Smooth muscle cell (in vitro differentiated cells): ENCODE measurements at regions not wholly inside any gene's neighbourhood (a gene's known extent, or its start where the extent isn't known, plus 50 kb on each side); places are given as distances from the start of the nearest gene placed in this dataset.

Source experiments
- DNase-seq: peaks from one replicate; lab custom pipeline; 2025; ENCODE audit not compliant: unreplicated experiment; lab: John Stamatoyannopoulos, UW
- H2AFZ ChIP-seq: fragments of 200-600 bp; sonication (generic); 2 replicates; pipeline ENCODE4 v1.6.0; 2016; ENCODE audit warnings: antibody characterized with exemption, low read depth, mild to moderate bottlenecking
- H3F3A ChIP-seq: fragments of 200-600 bp; sonication (generic); 2 replicates; pipeline ENCODE4 v1.6.0; 2017; ENCODE audit warnings: antibody characterized with exemption, low read depth
- H3K27ac ChIP-seq: fragments of 200-600 bp; sonication (generic); 2 replicates; pipeline ENCODE4 v1.5.1; 2016; ENCODE audit warnings: low read depth, mild to moderate bottlenecking
- H3K27me3 ChIP-seq: fragments of 200-600 bp; sonication (generic); 2 replicates; pipeline ENCODE4 v1.6.1; 2016; ENCODE audit warnings: low read depth, mild to moderate bottlenecking
- H3K36me3 ChIP-seq: fragments of 200-600 bp; sonication (generic); 2 replicates; pipeline ENCODE4 v1.5.1; 2016; ENCODE audit warnings: low read depth
- H3K4me1 ChIP-seq: fragments of 200-600 bp; sonication (generic); 2 replicates; pipeline ENCODE4 v1.5.1; 2016; ENCODE audit warnings: low read depth
- H3K4me2 ChIP-seq: fragments of 200-600 bp; sonication (generic); 2 replicates; pipeline ENCODE4 v1.6.0; 2016; ENCODE audit warnings: mild to moderate bottlenecking
- H3K4me3 ChIP-seq: fragments of 200-600 bp; sonication (generic); 2 replicates; pipeline ENCODE4 v1.5.1; 2016; ENCODE audit warnings: mild to moderate bottlenecking
- H3K79me2 ChIP-seq: fragments of 200-600 bp; sonication (generic); 2 replicates; pipeline ENCODE4 v1.6.0; 2016; ENCODE audit warnings: low read depth, mild to moderate bottlenecking
- H3K9ac ChIP-seq: fragments of 200-600 bp; sonication (generic); 2 replicates; pipeline ENCODE4 v1.6.0; 2016; ENCODE audit warnings: low read depth
- H3K9me3 ChIP-seq: fragments of 200-600 bp; sonication (generic); replicated peaks from 2 replicates; pipeline ENCODE4 v1.5.1; 2016; ENCODE audit warnings: low read depth
- H4K20me1 ChIP-seq: fragments of 200-600 bp; sonication (generic); 2 replicates; pipeline ENCODE4 v1.6.0; 2016; ENCODE audit warnings: low read depth
- WGBS: methylation state at CpG from one replicate; pipeline ENCODE4 v1.1.7; 2016; ENCODE audit warnings: low lambda C conversion rate; 5-methylcytosine and 5-hydroxymethylcytosine counted together
- TF ChIP-seq, protein P1 (sequence below): fragments of 200-600 bp; sonication (generic); IDR thresholded peaks from 2 replicates; pipeline ENCODE4 v1.5.1; 2017; ENCODE audit warnings: borderline replicate concordance, mild to moderate bottlenecking, antibody characterized with exemption; ENCODE audit not compliant: insufficient read depth, poor library complexity, severe bottlenecking

- no peaks in the 10 kb centered on the region for H3F3A ChIP-seq
- no peak overlapping the region for H2AFZ ChIP-seq
- WGBS = 84% methylated on average over 2 of the region's 2 CpGs
- no peak overlapping the region for H3K4me2 ChIP-seq
- H3K27ac ChIP-seq = no peak overlapping the region
- H3K9me3 ChIP-seq = no peaks in the 10 kb centered on the region
- H3K4me3 ChIP-seq = no peak overlapping the region
- H3K4me1 ChIP-seq = no peaks in the 10 kb centered on the region
- H3K36me3 ChIP-seq = no peaks in the 10 kb centered on the region
- TF ChIP-seq, protein P1, sequence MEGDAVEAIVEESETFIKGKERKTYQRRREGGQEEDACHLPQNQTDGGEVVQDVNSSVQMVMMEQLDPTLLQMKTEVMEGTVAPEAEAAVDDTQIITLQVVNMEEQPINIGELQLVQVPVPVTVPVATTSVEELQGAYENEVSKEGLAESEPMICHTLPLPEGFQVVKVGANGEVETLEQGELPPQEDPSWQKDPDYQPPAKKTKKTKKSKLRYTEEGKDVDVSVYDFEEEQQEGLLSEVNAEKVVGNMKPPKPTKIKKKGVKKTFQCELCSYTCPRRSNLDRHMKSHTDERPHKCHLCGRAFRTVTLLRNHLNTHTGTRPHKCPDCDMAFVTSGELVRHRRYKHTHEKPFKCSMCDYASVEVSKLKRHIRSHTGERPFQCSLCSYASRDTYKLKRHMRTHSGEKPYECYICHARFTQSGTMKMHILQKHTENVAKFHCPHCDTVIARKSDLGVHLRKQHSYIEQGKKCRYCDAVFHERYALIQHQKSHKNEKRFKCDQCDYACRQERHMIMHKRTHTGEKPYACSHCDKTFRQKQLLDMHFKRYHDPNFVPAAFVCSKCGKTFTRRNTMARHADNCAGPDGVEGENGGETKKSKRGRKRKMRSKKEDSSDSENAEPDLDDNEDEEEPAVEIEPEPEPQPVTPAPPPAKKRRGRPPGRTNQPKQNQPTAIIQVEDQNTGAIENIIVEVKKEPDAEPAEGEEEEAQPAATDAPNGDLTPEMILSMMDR = no peak
- H3K27me3 ChIP-seq = peaks cover 17% of the 10 kb centered on the region
- H3K79me2 ChIP-seq = no peaks in the 10 kb centered on the region
- no peak for DNase-seq
- no peaks in the 10 kb centered on the region for H4K20me1 ChIP-seq
- no peak overlapping the region for H3K9ac ChIP-seq
Measured at GRCh38 chr3:127123533-127123932, 69.4 kb upstream of the PRR23E start.

DNA sequence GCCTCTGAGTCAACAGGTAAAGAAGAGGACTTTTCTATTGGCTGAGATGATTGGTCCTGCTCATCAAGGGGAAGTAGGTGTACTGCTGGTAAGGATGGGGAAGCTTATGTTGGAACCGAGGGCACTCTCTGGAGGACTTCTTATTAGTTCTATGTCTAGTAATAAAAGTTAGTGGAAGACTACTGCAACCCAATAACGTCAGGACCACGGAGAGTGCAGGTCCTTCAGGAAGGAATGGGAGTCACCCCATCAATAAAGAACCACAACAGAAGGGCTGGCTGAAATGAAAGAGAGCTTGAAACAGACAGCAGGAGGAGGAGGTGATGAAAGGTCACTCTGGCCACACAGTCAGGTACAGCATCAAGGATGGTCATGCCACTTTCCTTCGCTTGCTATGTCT, 68.8 kb upstream of the PRR23E start:
- Histone ChIP-seq H4K20me1 (no peaks in the 10 kb centered on the region), H3K9me3 (no peaks in the 10 kb centered on the region), H3K27me3 (peaks cover 20% of the 10 kb centered on the region), H3K4me1 (no peaks in the 10 kb centered on the region), H3K79me2 (no peaks in the 10 kb centered on the region), H3K27ac (no peak overlapping the region), H3F3A (no peaks in the 10 kb centered on the region), H2AFZ (no peak overlapping the region), H3K4me2 (no peak overlapping the region), H3K36me3 (no peaks in the 10 kb centered on the region), H3K9ac (no peak overlapping the region), H3K4me3 (no peak overlapping the region)
- no peak for DNase-seq
- TF ChIP-seq, protein P1 = peak; percentile 29
- 66% methylated on average over 4 of the region's 4 CpGs for WGBS

GRCh38 chr3:127131424-127132170, 61.3 kb upstream of the PRR23E start:
- H3K4me3 ChIP-seq = no peak overlapping the region
- no peaks in the 10 kb centered on the region for H3K36me3 ChIP-seq
- WGBS = 91% methylated on average over 10 of the region's 10 CpGs
- TF ChIP-seq, protein P1 = no peak
- H4K20me1 ChIP-seq = no peaks in the 10 kb centered on the region
- no peak overlapping the region for H3K4me2 ChIP-seq
- H3K79me2 ChIP-seq = no peaks in the 10 kb centered on the region
- peaks cover 35% of the 10 kb centered on the region for H3K27me3 ChIP-seq
- H3F3A ChIP-seq = peaks cover 6% of the 10 kb centered on the region
- peaks cover 14% of the 10 kb centered on the region for H3K4me1 ChIP-seq
- H3K9ac ChIP-seq = no peak overlapping the region
- no peak for DNase-seq
- no peaks in the 10 kb centered on the region for H3K9me3 ChIP-seq
- no peak overlapping the region for H2AFZ ChIP-seq
- no peak overlapping the region for H3K27ac ChIP-seq

DNA sequence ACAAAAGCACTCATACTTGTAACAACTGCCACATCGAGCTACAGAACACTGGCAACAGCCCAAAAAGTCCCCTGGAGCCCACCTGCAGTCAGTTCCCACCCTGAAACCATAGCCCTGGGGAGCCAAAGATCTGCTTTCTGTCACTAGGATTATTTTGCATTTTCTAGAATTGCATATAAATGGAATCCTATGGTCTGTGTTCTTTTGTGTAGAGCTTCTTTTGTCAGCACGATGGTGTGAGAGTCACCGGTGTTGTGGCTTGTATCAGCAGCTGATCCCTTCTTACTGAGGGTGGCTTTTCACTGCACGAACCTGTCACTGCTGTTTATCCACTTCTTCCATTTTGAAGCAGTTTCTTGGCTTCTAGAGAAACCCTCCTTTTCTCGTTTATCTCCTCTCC, 60.1 kb upstream of the PRR23E start:
- H3K4me3 ChIP-seq = no peak overlapping the region
- H3K4me2 ChIP-seq = no peak overlapping the region
- no peaks in the 10 kb centered on the region for H3K9me3 ChIP-seq
- H3K36me3 ChIP-seq = no peaks in the 10 kb centered on the region
- H3K9ac ChIP-seq = no peak overlapping the region
- H3K27ac ChIP-seq = no peak overlapping the region
- no peaks in the 10 kb centered on the region for H3K79me2 ChIP-seq
- WGBS = 48% methylated on average over 5 of the region's 5 CpGs
- TF ChIP-seq, protein P1 = no peak
- no peak for DNase-seq
- peaks cover 24% of the 10 kb centered on the region for H3K27me3 ChIP-seq
- H3K4me1 ChIP-seq = peaks cover 14% of the 10 kb centered on the region
- peaks cover 6% of the 10 kb centered on the region for H3F3A ChIP-seq
- H4K20me1 ChIP-seq = no peaks in the 10 kb centered on the region
- no peak overlapping the region for H2AFZ ChIP-seq
